GM12864 (cell line): ENCODE measurements at regions not wholly inside any gene's neighbourhood (a gene's known extent, or its start where the extent isn't known, plus 50 kb on each side); places are given as distances from the start of the nearest gene placed in this dataset.

Experiments
- DNase-seq: peaks from one replicate; pipeline ENCODE4 v3.0.0-alpha.2; 2011; ENCODE audit warnings: low read depth
- H3K4me3 ChIP-seq: 2 replicates; pipeline ENCODE4 v1.5.1; 2011; ENCODE audit warnings: mild to moderate bottlenecking, low read depth, low read length, control low read depth
- CTCF ChIP-seq: IDR thresholded peaks from 2 replicates; pipeline ENCODE4 v1.5.1; 2011; ENCODE audit warnings: low read depth, mild to moderate bottlenecking, moderate library complexity, low read length, control low read depth, inconsistent platforms; ENCODE audit errors: missing control alignments

- no peak overlapping the region for H3K4me3 ChIP-seq
- DNase-seq = no peak
- no peak for TF ChIP-seq CTCF
These were observed 68.9 kb upstream of the CISTR start for GRCh38 chr12:53820514-53821306.

- DNase-seq = no peak
These were observed 72.4 kb upstream of the CISTR start for GRCh38 chr12:53824001-53824712.

GRCh38 chr12:53825246-53826081, 73.7 kb upstream of the CISTR start:
- TF ChIP-seq CTCF = no peak
- no peak for DNase-seq
- no peak overlapping the region for H3K4me3 ChIP-seq

More at GRCh38 chr12:53824001-53824712, 72.4 kb upstream of the CISTR start:
- no peak for TF ChIP-seq CTCF
- H3K4me3 ChIP-seq = no peak overlapping the region

GRCh38 chr12:53827306-53827705, 75.5 kb upstream of the CISTR start:
- TF ChIP-seq CTCF = no peak
- no peak for DNase-seq
- no peak overlapping the region for H3K4me3 ChIP-seq

- no peak for DNase-seq
- no peak overlapping the region for H3K4me3 ChIP-seq
- no peak for TF ChIP-seq CTCF
These were observed 76.8 kb upstream of the CISTR start for GRCh38 chr12:53828598-53828997.

GRCh38 chr12:53829130-53829819, 77.5 kb upstream of the CISTR start:
- TF ChIP-seq CTCF = no peak
- H3K4me3 ChIP-seq = no peak overlapping the region

More at GRCh38 chr12:53829130-53829819, 77.5 kb upstream of the CISTR start:
- DNase-seq = no peak
